ENCODE measurements at regions not wholly inside any gene's neighbourhood (a gene's known extent, or its start where the extent isn't known, plus 50 kb on each side); places are given as distances from the start of the nearest gene placed in this dataset.

- no peak for TF ChIP-seq REST (IDR thresholded peaks at IDR 0.05; ENCODE audit: low read depth, low read length)
- TF ChIP-seq CTCF (IDR thresholded peaks at IDR 0.05): no peak
- TF ChIP-seq YY1 (IDR thresholded peaks at IDR 0.05; ENCODE audit: low read depth): no peak
- TF ChIP-seq SMC3 (IDR thresholded peaks at IDR 0.05; ENCODE audit: low read depth, low read length): no peak
- no peak for TF ChIP-seq RFX5 (IDR thresholded peaks at IDR 0.05; ENCODE audit: low read length)
- TF ChIP-seq NFIC (IDR thresholded peaks at IDR 0.05; ENCODE audit: borderline replicate concordance): no peak
- no peak for TF ChIP-seq GABPA (IDR thresholded peaks at IDR 0.05; ENCODE audit: low read depth)
These were observed 236.5 kb downstream of the MAP2K4 start (continued) for GRCh38 chr17:12257176-12257575.

GRCh38 chr17:12261354-12261753 lies 240.7 kb downstream of the MAP2K4 start:
- no peak for TF ChIP-seq EP300 (IDR thresholded peaks at IDR 0.05; ENCODE audit: borderline replicate concordance in 1 of 2, low read depth in 1 of 2, low read length in 1 of 2)
- no peak for TF ChIP-seq FOXM1 (IDR thresholded peaks at IDR 0.05; ENCODE audit: low read depth)
- TF ChIP-seq JUND (IDR thresholded peaks at IDR 0.05): no peak
- no peak for TF ChIP-seq FOXJ3 (CRISPR knock-in tag; IDR thresholded peaks at IDR 0.05)
- no peak for TF ChIP-seq ZBTB33 (IDR thresholded peaks at IDR 0.05; ENCODE audit: borderline replicate concordance, low read depth)
- TF ChIP-seq RXRA (IDR thresholded peaks at IDR 0.05; ENCODE audit: borderline replicate concordance, low read depth): no peak
- TF ChIP-seq EZH2phosphoT487 (IDR thresholded peaks at IDR 0.05; ENCODE audit: borderline replicate concordance, low read depth): no peak
- TF ChIP-seq MEF2A (IDR thresholded peaks at IDR 0.05; ENCODE audit: borderline replicate concordance, low read depth): no peak
- TF ChIP-seq TEAD4 (IDR thresholded peaks at IDR 0.05; ENCODE audit: borderline replicate concordance, insufficient read depth): no peak
- TF ChIP-seq USF2 (IDR thresholded peaks at IDR 0.05; ENCODE audit: borderline replicate concordance, low read depth, low read length): no peak
- TF ChIP-seq SIN3A (IDR thresholded peaks at IDR 0.05; ENCODE audit: borderline replicate concordance, low read depth, low read length): no peak
- no peak for TF ChIP-seq ELF1 (IDR thresholded peaks at IDR 0.05)
- TF ChIP-seq NFIC (IDR thresholded peaks at IDR 0.05; ENCODE audit: borderline replicate concordance): no peak
- no peak for TF ChIP-seq RFX5 (IDR thresholded peaks at IDR 0.05; ENCODE audit: low read length)
- ChIA-PET CTCF (no interaction called here), POLR2A (no interaction called here)
- H3K9me2 ChIP-seq: no peaks in the 10 kb centered on the region
- no peaks in the 10 kb centered on the region for H3K79me2 ChIP-seq (ENCODE audit: insufficient read depth)
- no peak overlapping the region for H2AFZ ChIP-seq (ENCODE audit: low read depth)
- H3K9me3 ChIP-seq: no peaks in the 10 kb centered on the region
- no peak overlapping the region for H3K9ac ChIP-seq
- 21% methylated on average over 10 of the region's 10 CpGs for whole genome bisulfite sequencing (ENCODE audit: low lambda C conversion rate)
- H3K4me3 ChIP-seq (ENCODE audit: low read depth in 2 of 2, low read length in 1 of 2): no peak overlapping the region
- no peaks in the 10 kb centered on the region for H3K27me3 ChIP-seq (ENCODE audit: insufficient read depth)
- no peaks in the 10 kb centered on the region for H4K20me1 ChIP-seq (ENCODE audit: insufficient read depth)
- H3K27ac ChIP-seq (ENCODE audit: low read depth in 2 of 2, low read length in 1 of 2): no peak overlapping the region
- no peaks in the 10 kb centered on the region for H3K36me3 ChIP-seq (replicated peaks in 1 of 2; ENCODE audit: control insufficient read depth in 1 of 2, insufficient read depth in 2 of 2, low read length in 1 of 2)
- H3K4me1 ChIP-seq (ENCODE audit: control insufficient read depth in 1 of 2, insufficient read depth in 2 of 2, low read depth in 1 of 2, low read length in 1 of 2): no peaks in the 10 kb centered on the region
- no peak overlapping the region for H3K4me2 ChIP-seq
- DNase-seq: no peak
- H3F3A ChIP-seq (replicated peaks; ENCODE audit: insufficient read depth): peaks cover 4% of the 10 kb centered on the region

Measured in SK-N-SH (cell line).